K562 (cell line): ENCODE measurements at regions not wholly inside any gene's neighbourhood (a gene's known extent, or its start where the extent isn't known, plus 50 kb on each side); places are given as distances from the start of the nearest gene placed in this dataset.

ENCODE experiments used
- ATAC-seq: fragments of 200-7000 bp; cut with Tn5 transposase; 3 replicates; pipeline ENCODE4 v1.9.1; 2020; ENCODE audit warnings: moderate library complexity
- BruUV-seq: library from RNA; stranded (reverse); fragments of 400-500 nt; replicated peaks from 2 replicates; lab custom pipeline; 2021; lab: Mats Ljungman, UMichigan
- CTCF ChIA-PET: fragments of 300-600 bp; formaldehyde crosslinking; extraction: SDS; loops from one replicate; lab custom pipeline; 2021; ENCODE audit warnings: low intra/inter-chr PET ratio; lab: Yijun Ruan, JAX
- POLR2A ChIA-PET: fragments of 300-600, 350-650 bp; sonication (Branson Sonifier 250); formaldehyde crosslinking; extraction: SDS; loops from one replicate; lab custom pipeline; 2021; ENCODE audit warnings: antibody characterized with exemption, inconsistent platforms; lab: Yijun Ruan, JAX
- DNase-seq, 4 experiments: peaks; one replicate each; pipeline versions ENCODE4 v3.0.0 to v3.0.0-alpha.2; 2011 to 2018; ENCODE audit warnings: low spot score in 3 of 4, mixed read lengths in 3 of 4; ENCODE audit errors: extremely low read depth in 1 of 4
- FAIRE-seq: peaks from 2 replicates; lab custom pipeline; 2011; peaks lifted over from hg19 to GRCh38; lab: Jason Lieb, UNC
- H2AFZ ChIP-seq: 2 replicates; pipeline ENCODE4 v1.6.0; 2011; ENCODE audit warnings: low read depth, low read length, control low read depth, inconsistent platforms
- H3K27ac ChIP-seq: fragments of 200-600 bp; 3 replicates; pipeline ENCODE4 v1.8.0; 2011; ENCODE audit warnings: low read depth, mild to moderate bottlenecking, control low read depth, inconsistent platforms, low read length, moderate library complexity, mixed read lengths; ENCODE audit errors: extremely low read depth
- H3K27me3 ChIP-seq, 2 experiments: fragments of 300-600 bp in 1 of 2; 2 replicates in 1 of 2; 3 replicates in 1 of 2; pipeline versions ENCODE4 v1.6.0 to v1.8.0; 2011; ENCODE audit warnings: inconsistent platforms in 2 of 2, low read length in 2 of 2, mild to moderate bottlenecking in 1 of 2, mixed read lengths in 1 of 2, moderate library complexity in 1 of 2; ENCODE audit not compliant: control insufficient read depth in 2 of 2, insufficient read depth in 2 of 2
- H3K36me3 ChIP-seq: fragments of 300-600 bp; 3 replicates; pipeline ENCODE4 v1.8.0; 2011; ENCODE audit warnings: mild to moderate bottlenecking, low read length, inconsistent platforms; ENCODE audit not compliant: control insufficient read depth, insufficient read depth
- H3K4me1 ChIP-seq, 2 experiments: fragments of 200-600 bp in 1 of 2; replicated peaks in 1 of 2; 2 replicates in 1 of 2; 3 replicates in 1 of 2; pipeline versions ENCODE4 v1.5.1 to v1.8.0; 2011; ENCODE audit warnings: inconsistent platforms in 2 of 2, low read length in 2 of 2, mild to moderate bottlenecking in 1 of 2, mixed read lengths in 1 of 2, moderate library complexity in 1 of 2; ENCODE audit not compliant: control insufficient read depth in 2 of 2, insufficient read depth in 2 of 2
- H3K4me2 ChIP-seq: 2 replicates; pipeline ENCODE4 v1.6.1; 2011; ENCODE audit warnings: low read length, control low read depth, inconsistent platforms, mixed read lengths; ENCODE audit not compliant: insufficient read depth
- H3K4me3 ChIP-seq: fragments of 200-600 bp; sonication (generic), shearing (Covaris generic); 2 replicates; pipeline ENCODE4 v1.5.1; 2016; ENCODE audit warnings: control low read depth, inconsistent platforms
- H3K79me2 ChIP-seq: fragments of 200-600 bp; 3 replicates; pipeline ENCODE4 v1.8.0; 2011; ENCODE audit warnings: low read length, inconsistent platforms; ENCODE audit not compliant: control insufficient read depth, insufficient read depth
- H3K9ac ChIP-seq, 2 experiments: 2 replicates each; pipeline versions ENCODE4 v1.6.0 to v1.6.1; 2011; ENCODE audit warnings: low read depth in 2 of 2, low read length in 2 of 2, control low read depth in 1 of 2, inconsistent platforms in 1 of 2, mild to moderate bottlenecking in 1 of 2, mixed read lengths in 1 of 2; ENCODE audit not compliant: insufficient read depth in 1 of 2
- H3K9me1 ChIP-seq: one replicate; pipeline ENCODE4 v1.6.0; 2011; ENCODE audit warnings: inconsistent platforms, mild to moderate bottlenecking, low read length, moderate library complexity; ENCODE audit not compliant: control insufficient read depth, insufficient read depth
- H3K9me3 ChIP-seq: replicated peaks from 2 replicates; pipeline ENCODE4 v1.5.1; 2011; ENCODE audit warnings: low read depth, low read length, inconsistent platforms; ENCODE audit not compliant: control insufficient read depth, insufficient read depth
- H4K20me1 ChIP-seq: replicated peaks from 2 replicates; pipeline ENCODE4 v1.6.1; 2011; ENCODE audit warnings: low read length, inconsistent platforms, mixed read lengths; ENCODE audit not compliant: control insufficient read depth, insufficient read depth
- ARNT ChIP-seq, 2 experiments: fragments of 450-650 bp; IDR thresholded peaks; 2 replicates each; pipeline ENCODE4 v1.6.1; 2016; ENCODE audit warnings: mild to moderate bottlenecking in 1 of 2
- HCFC1 ChIP-seq: IDR thresholded peaks from 2 replicates; pipeline ENCODE4 v1.6.1; 2012; ENCODE audit warnings: low read depth, low read length, improper control_type of control experiment
- HMGXB4 ChIP-seq: sonication (generic); formaldehyde crosslinking; IDR thresholded peaks from 2 replicates; pipeline ENCODE4 v1.8.1; 2023; ENCODE audit warnings: mild to moderate bottlenecking, missing genetic modification reagents
- HNRNPUL1 ChIP-seq: fragments of 200-400 bp; formaldehyde crosslinking; IDR thresholded peaks from 2 replicates; pipeline ENCODE4 v1.6.1; 2017; ENCODE audit warnings: low read length
- NKRF ChIP-seq: fragments of 450-650 bp; IDR thresholded peaks from 2 replicates; pipeline ENCODE4 v1.6.1; 2016; ENCODE audit warnings: borderline replicate concordance
- OTX1 ChIP-seq: fragments of 450-650 bp; formaldehyde crosslinking; IDR thresholded peaks from 2 replicates; pipeline ENCODE4 v1.4.0; 2022; ENCODE audit warnings: mild to moderate bottlenecking
- RBM25 ChIP-seq: fragments of 200-400 bp; formaldehyde crosslinking; IDR thresholded peaks from 2 replicates; pipeline ENCODE4 v1.6.1; 2018; ENCODE audit warnings: low read length, low read depth, moderate library complexity; ENCODE audit not compliant: severe bottlenecking
- RBM34 ChIP-seq: fragments of 200-400 bp; formaldehyde crosslinking; IDR thresholded peaks from 2 replicates; pipeline ENCODE4 v1.6.1; 2018; ENCODE audit warnings: low read length, borderline replicate concordance; ENCODE audit not compliant: insufficient read depth
- SMAD2 ChIP-seq: fragments of 150-350 bp; IDR thresholded peaks from 2 replicates; pipeline ENCODE4 v1.6.1; 2014; ENCODE audit warnings: low read depth, mild to moderate bottlenecking, low read length
- U2AF2 ChIP-seq: fragments of 200-400 bp; formaldehyde crosslinking; optimal IDR thresholded peaks from 2 replicates; pipeline ENCODE3; 2017; ENCODE audit warnings: low read depth, mild to moderate bottlenecking, low read length
- ZNF449 ChIP-seq: fragments of 250-450 bp; sonication (Bioruptor Pico); IDR thresholded peaks from 2 replicates; pipeline ENCODE4 v1.8.0; 2022; ENCODE audit warnings: moderate library complexity, mild to moderate bottlenecking, inconsistent platforms
- ZNF644 ChIP-seq: fragments of 200-800 bp; sonication (Bioruptor generic); IDR thresholded peaks from 2 replicates; pipeline ENCODE4 v1.6.1; 2016; ENCODE audit warnings: low read depth, missing genetic modification characterization, missing compliant biosample characterization
- ZNF76 ChIP-seq: fragments of 250-450 bp; sonication (Bioruptor Pico); IDR thresholded peaks from 2 replicates; pipeline ENCODE4 v1.4.0; 2020; ENCODE audit warnings: mild to moderate bottlenecking, moderate library complexity, borderline replicate concordance
- ZNF778 ChIP-seq: fragments of 450-650 bp; formaldehyde crosslinking; IDR thresholded peaks from 2 replicates; pipeline ENCODE4 v1.4.0; 2020; ENCODE audit warnings: mild to moderate bottlenecking, moderate library complexity
- WGBS: fragments of 100-300 bp; shearing (Covaris generic); methylation state at CpG from one replicate; pipeline ENCODE4 v1.1.6; 2016; ENCODE audit warnings: low coverage, mixed read lengths; ENCODE audit not compliant: insufficient coverage; ENCODE audit errors: missing lambda C conversion rate; 5-methylcytosine and 5-hydroxymethylcytosine counted together
- in situ Hi-C: fragments of 300-500 bp; cut with MboI; formaldehyde crosslinking; loops from 4 replicates; pipeline ENCODE4 v1.15.0; 2018; ENCODE audit warnings: inconsistent platforms, mixed read lengths
- intact Hi-C: fragments of 100-400 bp; cut with micrococcal nuclease; formaldehyde crosslinking; loops from 2 replicates; pipeline ENCODE4 v1.14.2; 2022

- TF ChIP-seq RBM34 (no peak), ZNF644 (tag) (no peak), ARNT (IDR thresholded peaks at IDR 0.05) (no peak), HCFC1 (no peak), HMGXB4 (CRISPR knock-in tag) (no peak)
- TF ChIP-seq, all 486 proteins: peak for 0
These were observed 415.8 kb downstream of the SETD4 start (continued) for GRCh38 chr21:35644523-35644922.

- Histone ChIP-seq H3K27me3 (peaks cover 4% of the 10 kb centered on the region in 2 experiments; a peak in 4 of 5 replicates), H3K4me2 (no peak overlapping the region), H3K4me1 (no peaks in the 10 kb centered on the region), H3K27ac (no peak overlapping the region), H3K9ac (no peak overlapping the region), H2AFZ (no peak overlapping the region), H3K79me2 (no peaks in the 10 kb centered on the region), H3K36me3 (no peaks in the 10 kb centered on the region), H4K20me1 (no peaks in the 10 kb centered on the region), H3K9me1 (no peaks in the 10 kb centered on the region), H3K9me3 (no peaks in the 10 kb centered on the region), H3K4me3 (no peak overlapping the region)
- WGBS: 0% methylated on average over 4 of the region's 4 CpGs
- in situ Hi-C loops: no loop called here
- BruUV-seq: no TSS peak
- ChIA-PET POLR2A (no interaction called here), CTCF (no interaction called here)
- FAIRE-seq: no peak
- no peak for ATAC-seq
- intact Hi-C loops: no loop called here
- no peak for DNase-seq
- TF ChIP-seq OTX1 (CRISPR knock-in tag) (no peak), HNRNPUL1 (no peak), ZNF449 (CRISPR knock-in tag) (no peak), ZNF76 (no peak), U2AF2 (no peak), ZNF778 (CRISPR knock-in tag) (no peak), NKRF (no peak), RBM25 (no peak), SMAD2 (no peak)
These were observed 417.1 kb downstream of the SETD4 start for GRCh38 chr21:35643176-35643575.
